NCI-H345 (cell line): ENCODE measurements at regions not wholly inside any gene's neighbourhood (a gene's known extent, or its start where the extent isn't known, plus 50 kb on each side); places are given as distances from the start of the nearest gene placed in this dataset.

ENCODE experiments used
- DNase-seq: peaks from one replicate; lab custom pipeline; 2025; lab: John Stamatoyannopoulos, UW

DNA sequence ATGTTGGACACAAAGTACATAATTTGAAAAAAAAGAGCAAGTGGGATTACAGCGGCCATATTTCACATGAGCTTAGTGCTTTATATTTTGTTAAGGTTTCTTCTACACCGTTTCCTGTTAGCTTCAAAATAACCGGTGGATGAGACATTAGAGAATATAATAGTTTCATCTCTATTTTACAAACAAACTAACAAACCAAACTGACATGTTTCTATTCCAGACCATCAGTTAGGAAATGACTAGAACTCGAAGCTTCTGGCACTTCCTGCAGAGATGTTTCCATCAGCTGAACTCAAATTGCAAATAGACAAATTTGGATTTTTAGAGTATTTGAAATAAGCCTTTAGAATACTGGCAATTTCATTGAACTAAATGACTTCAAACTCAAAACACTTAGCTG lies 86.5 kb downstream of the MTRR start:
- no peak for DNase-seq

- DNase-seq: no peak
Observed at GRCh38 chr5:7957329-7957728, 88.4 kb downstream of the MTRR start.

GRCh38 chr5:7960142-7960541 lies 91.2 kb downstream of the MTRR start:
- DNase-seq: no peak

- no peak for DNase-seq
Observed at GRCh38 chr5:7961540-7961939, 92.6 kb downstream of the MTRR start.

GRCh38 chr5:7970816-7971215 lies 101.9 kb downstream of the MTRR start:
- DNase-seq: no peak

DNA sequence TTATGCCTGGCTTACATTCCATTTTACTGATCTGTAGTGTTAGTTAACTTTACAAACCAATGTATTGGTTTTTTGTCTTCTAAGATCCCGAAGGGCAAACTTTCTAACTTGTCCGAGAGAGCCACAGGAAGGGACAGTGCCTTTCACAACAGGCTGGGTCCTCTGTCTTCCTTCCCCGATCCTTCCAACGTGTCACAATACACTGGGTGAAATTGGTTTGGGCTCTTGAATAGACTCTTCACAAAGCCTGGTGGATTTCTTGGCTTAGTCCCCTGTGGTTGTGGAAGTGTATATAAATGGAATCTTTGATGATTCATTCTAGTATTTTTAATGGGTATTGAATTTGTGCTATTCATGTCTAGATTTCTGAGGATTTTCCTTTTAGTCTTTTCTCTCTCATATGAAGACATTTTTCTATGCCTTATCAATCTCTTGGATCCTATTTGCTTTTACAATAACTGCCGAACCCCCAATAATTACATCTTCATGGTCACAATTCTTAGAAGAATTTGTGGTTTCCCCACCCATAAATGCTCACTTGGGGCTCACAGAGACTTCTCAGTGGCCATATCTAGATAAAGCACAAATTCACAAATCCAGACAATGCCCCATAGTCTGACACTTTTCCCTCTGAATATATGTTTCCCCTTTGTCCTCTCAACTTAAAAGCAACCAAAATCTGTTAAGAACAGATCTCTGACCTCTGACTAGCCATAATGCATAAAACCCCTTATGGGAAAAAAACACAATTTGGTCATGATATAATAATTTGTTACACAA lies 107.7 kb downstream of the MTRR start:
- no peak for DNase-seq

DNA sequence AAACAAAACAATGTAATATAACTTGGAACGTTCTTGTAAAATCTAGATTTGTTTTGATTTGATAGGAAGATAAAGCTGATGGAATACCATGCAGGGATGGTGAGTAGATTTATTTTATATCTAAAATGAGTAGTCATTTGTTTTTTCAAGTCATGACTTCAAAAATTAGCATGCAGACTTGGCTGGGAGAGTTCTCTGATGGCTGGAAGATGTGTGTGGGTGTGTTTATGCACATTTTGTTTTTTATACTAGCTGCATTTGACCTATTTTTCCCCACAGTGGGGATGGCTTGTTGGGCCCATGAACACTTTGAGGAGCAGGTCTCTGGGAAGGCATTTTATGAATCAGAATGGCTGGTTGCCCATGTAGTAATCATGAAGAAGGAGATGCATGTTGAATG lies 109.2 kb downstream of the MTRR start:
- DNase-seq: no peak

GRCh38 chr5:7978991-7979390 lies 110.0 kb downstream of the MTRR start:
- DNase-seq: no peak

DNA sequence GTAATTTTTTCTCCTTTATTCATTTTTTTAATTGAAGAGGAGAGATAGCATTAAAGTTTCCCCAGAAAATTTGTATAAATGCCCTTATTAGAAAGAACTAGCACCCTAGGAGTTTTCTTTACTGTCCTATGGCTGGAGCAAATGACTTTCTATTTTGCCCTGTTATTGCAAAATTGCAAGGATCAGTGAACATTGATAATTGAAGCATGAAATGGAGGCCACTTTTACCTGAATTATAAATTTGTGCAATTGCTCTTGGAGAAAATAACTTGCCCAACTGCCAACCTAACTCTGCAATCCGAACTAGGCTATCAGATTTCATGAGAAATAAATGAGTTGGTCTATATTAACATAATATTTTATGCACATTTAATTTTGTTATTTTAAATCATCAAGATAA lies 111.9 kb downstream of the MTRR start:
- DNase-seq: no peak

GRCh38 chr5:7983433-7983832 lies 114.5 kb downstream of the MTRR start:
- no peak for DNase-seq

GRCh38 chr5:7991125-7991821 lies 122.3 kb downstream of the MTRR start:
- no peak for DNase-seq

GRCh38 chr5:7995688-7996294 lies 126.8 kb downstream of the MTRR start:
- DNase-seq: no peak

- DNase-seq: no peak
Observed at GRCh38 chr5:8005416-8005815, 136.5 kb downstream of the MTRR start.

GRCh38 chr5:8012131-8012977 lies 143.4 kb downstream of the MTRR start:
- no peak for DNase-seq

DNA sequence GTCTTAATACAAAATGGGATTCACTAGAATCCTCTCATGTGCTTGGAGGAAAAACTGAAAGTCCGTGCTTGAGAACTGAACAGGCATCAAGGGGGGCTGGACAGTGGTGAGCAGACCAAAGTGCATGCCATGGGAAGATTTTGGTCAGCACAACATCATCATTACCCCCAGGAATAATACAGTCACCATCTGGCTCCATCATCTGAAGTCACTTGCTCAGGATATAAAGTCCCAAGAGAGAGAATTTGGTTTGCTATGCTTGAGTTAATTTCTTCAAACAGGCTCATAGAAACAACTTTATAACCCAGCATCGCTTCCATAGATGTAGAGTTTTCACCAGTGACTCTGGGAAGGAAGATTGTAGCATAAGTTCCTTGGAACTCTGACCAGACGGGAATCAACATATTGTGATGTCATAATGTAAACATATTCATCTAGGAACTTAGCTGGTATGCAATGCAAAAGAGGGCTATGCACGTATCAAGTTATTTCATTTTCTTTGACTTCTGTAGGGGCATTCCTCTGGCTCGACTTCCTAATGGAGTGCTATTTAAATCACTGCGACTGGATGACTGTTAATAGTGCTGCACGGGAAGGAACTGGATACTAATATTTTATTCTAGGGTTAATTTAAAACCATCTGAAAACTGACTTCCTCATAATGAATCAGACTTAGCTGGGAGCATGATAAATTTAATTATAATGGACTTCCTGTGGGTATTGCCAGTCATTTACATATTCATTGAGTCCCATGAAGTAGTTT lies 145.2 kb downstream of the MTRR start:
- DNase-seq: no peak

- DNase-seq: no peak
Observed at GRCh38 chr5:8019719-8020218, 150.8 kb downstream of the MTRR start.

- DNase-seq: no peak
Observed at GRCh38 chr5:8020861-8021514, 152.0 kb downstream of the MTRR start.

DNA sequence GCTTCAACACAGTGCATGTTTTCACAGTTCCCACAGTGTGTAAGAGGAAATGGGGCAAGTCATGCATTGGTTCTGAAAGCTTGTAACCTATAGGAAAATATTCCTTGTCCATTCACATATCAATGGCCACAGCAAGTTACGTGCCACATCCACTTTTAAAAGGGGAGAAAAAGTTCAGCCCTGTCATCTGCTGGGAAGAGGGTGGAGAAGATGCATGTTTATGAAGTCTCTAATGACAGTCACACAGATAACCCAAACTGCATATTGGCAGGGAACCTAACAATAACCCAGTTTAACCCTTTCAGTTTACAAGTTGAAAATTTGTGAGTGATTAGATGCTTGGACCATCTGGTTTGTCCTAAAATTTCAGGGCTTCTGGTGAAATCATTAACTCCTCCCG lies 159.3 kb downstream of the MTRR start:
- no peak for DNase-seq

DNA sequence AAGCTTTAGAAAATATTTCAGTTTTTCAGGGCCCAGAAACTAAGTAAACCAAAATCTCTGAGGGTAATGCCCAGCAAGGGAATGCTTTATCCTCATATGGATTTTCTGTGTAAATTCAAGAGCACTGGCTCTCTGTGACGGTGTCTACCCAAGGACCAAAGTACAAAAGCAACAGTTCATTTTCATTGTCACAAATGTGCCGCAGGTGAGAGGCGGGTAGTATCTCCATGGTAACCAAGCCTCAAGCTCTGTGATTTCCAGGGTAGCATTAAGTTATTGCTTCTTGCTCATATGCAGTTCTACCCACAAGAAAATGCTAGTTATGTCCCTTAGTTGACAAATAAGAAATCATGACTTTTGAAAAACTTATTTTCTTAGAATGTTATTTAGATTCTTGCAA lies 164.3 kb downstream of the MTRR start:
- DNase-seq: no peak

DNA sequence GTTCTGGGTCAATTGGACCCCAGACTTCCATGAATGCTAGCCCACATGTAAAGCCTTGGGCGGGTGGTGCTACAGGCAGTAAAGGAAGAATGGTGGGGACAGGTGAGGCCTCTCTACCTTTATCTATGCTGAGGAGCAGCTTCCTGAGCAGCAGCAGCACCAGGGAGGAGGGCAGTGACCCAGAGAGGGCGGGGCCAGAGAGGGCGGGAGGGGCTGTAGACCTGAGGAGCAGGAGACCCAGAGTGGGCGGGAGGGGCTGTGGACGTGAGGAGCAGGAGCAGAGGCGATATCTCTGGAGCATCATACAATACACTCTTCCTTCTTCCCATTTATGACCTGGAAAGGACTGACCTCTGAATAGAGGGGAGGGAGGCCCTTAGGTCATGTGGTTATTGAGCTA lies 165.9 kb downstream of the MTRR start:
- DNase-seq: no peak

GRCh38 chr5:8048920-8049319 lies 180.0 kb downstream of the MTRR start:
- no peak for DNase-seq
